ENCODE measurements at regions not wholly inside any gene's neighbourhood (a gene's known extent, or its start where the extent isn't known, plus 50 kb on each side); places are given as distances from the start of the nearest gene placed in this dataset.
A peak's percentile ranks its signal among the peaks of the same experiment; 100 is the strongest.

GRCh38 chr9:106745876-106746275 lies 117.1 kb upstream of the ZNF462 start:
- H3K4me3 ChIP-seq (ENCODE audit: low read length), result no peak overlapping the region
- DNase-seq (ENCODE audit: low read depth), result no peak
- no peak for TF ChIP-seq CTCF (conservative IDR thresholded peaks at IDR 0.05; ENCODE audit: low read depth, low read length)

GRCh38 chr9:106751681-106752080 lies 111.3 kb upstream of the ZNF462 start:
- DNase-seq (ENCODE audit: low read depth), result no peak
- H3K4me3 ChIP-seq (ENCODE audit: low read length), result no peak overlapping the region
- TF ChIP-seq CTCF (conservative IDR thresholded peaks at IDR 0.05; ENCODE audit: low read depth, low read length), result no peak

- H3K4me3 ChIP-seq (ENCODE audit: low read length), result no peak overlapping the region
- TF ChIP-seq CTCF (conservative IDR thresholded peaks at IDR 0.05; ENCODE audit: low read depth, low read length), result no peak
- DNase-seq (ENCODE audit: low read depth), result peak; percentile 48
These were observed 110.4 kb upstream of the ZNF462 start for GRCh38 chr9:106752581-106752980.

GRCh38 chr9:106753155-106753671 lies 109.8 kb upstream of the ZNF462 start:
- TF ChIP-seq CTCF (conservative IDR thresholded peaks at IDR 0.05; ENCODE audit: low read depth, low read length), result no peak
- H3K4me3 ChIP-seq (ENCODE audit: low read length), result no peak overlapping the region
- DNase-seq (ENCODE audit: low read depth), result no peak

GRCh38 chr9:106755736-106756135 lies 107.2 kb upstream of the ZNF462 start:
- DNase-seq (ENCODE audit: low read depth), result no peak
- H3K4me3 ChIP-seq (ENCODE audit: low read length), result no peak overlapping the region
- TF ChIP-seq CTCF (conservative IDR thresholded peaks at IDR 0.05; ENCODE audit: low read depth, low read length), result no peak

- TF ChIP-seq CTCF (conservative IDR thresholded peaks at IDR 0.05; ENCODE audit: low read depth, low read length), result no peak
These were observed 105.5 kb upstream of the ZNF462 start for GRCh38 chr9:106757514-106757913.

GRCh38 chr9:106758911-106759310 lies 104.1 kb upstream of the ZNF462 start:
- no peak overlapping the region for H3K4me3 ChIP-seq (ENCODE audit: low read length)
- TF ChIP-seq CTCF (conservative IDR thresholded peaks at IDR 0.05; ENCODE audit: low read depth, low read length), result no peak
- DNase-seq (ENCODE audit: low read depth), result no peak

More at GRCh38 chr9:106757514-106757913, 105.5 kb upstream of the ZNF462 start:
- DNase-seq (ENCODE audit: low read depth), result no peak
- no peak overlapping the region for H3K4me3 ChIP-seq (ENCODE audit: low read length)
